ENCODE measurements at regions not wholly inside any gene's neighbourhood (a gene's known extent, or its start where the extent isn't known, plus 50 kb on each side); places are given as distances from the start of the nearest gene placed in this dataset.

- TF ChIP-seq CTCF (conservative IDR thresholded peaks at IDR 0.05): no peak
- no peak for TF ChIP-seq ZFX (IDR thresholded peaks at IDR 0.05)
These were observed 1279.0 kb upstream of the CDH8 start for GRCh38 chr16:63315229-63315628.

Data from C4-2B (cell line).